H1 (cell line): ENCODE measurements at regions not wholly inside any gene's neighbourhood (a gene's known extent, or its start where the extent isn't known, plus 50 kb on each side); places are given as distances from the start of the nearest gene placed in this dataset.

ENCODE experiments used
- CTCF ChIA-PET: fragments of 300-600 bp; sonication (Branson Sonifier 250); formaldehyde crosslinking; loops from one replicate; lab custom pipeline; 2021; ENCODE audit not compliant: partially characterized antibody; lab: Charles Lee
- POLR2A ChIA-PET: fragments of 300-600 bp; sonication (Branson Sonifier 250); formaldehyde crosslinking; loops from one replicate; lab custom pipeline; 2021; ENCODE audit warnings: inconsistent platforms; ENCODE audit not compliant: partially characterized antibody; lab: Charles Lee
- DNase-seq, 2 experiments: peaks; one replicate each; pipeline versions ENCODE4 v3.0.0 to v3.0.0-alpha.2; 2010 to 2022; ENCODE audit warnings: low spot score in 2 of 2, low read depth in 1 of 2, mixed read lengths in 1 of 2
- FAIRE-seq: peaks from 2 replicates; lab custom pipeline; 2011; peaks lifted over from hg19 to GRCh38; lab: Jason Lieb, UNC
- H2AFZ ChIP-seq: 2 replicates; pipeline ENCODE4 v1.8.1; 2012; ENCODE audit warnings: low read length, inconsistent platforms
- H2AK5ac ChIP-seq: 2 replicates; pipeline ENCODE4 v1.6.1; 2013; ENCODE audit warnings: low read depth, low read length
- H2BK120ac ChIP-seq: replicated peaks from 2 replicates; pipeline ENCODE3; 2013; ENCODE audit warnings: low read depth, low read length, inconsistent platforms
- H2BK12ac ChIP-seq: 2 replicates; pipeline ENCODE4 v1.6.1; 2013; ENCODE audit warnings: low read depth, low read length
- H2BK15ac ChIP-seq: 2 replicates; pipeline ENCODE4 v1.6.1; 2013; ENCODE audit warnings: low read length
- H2BK20ac ChIP-seq: 2 replicates; pipeline ENCODE4 v1.6.1; 2013; ENCODE audit warnings: low read length
- H2BK5ac ChIP-seq: 2 replicates; pipeline ENCODE4 v1.6.1; 2013; ENCODE audit warnings: low read depth, low read length
- H3K14ac ChIP-seq: 2 replicates; pipeline ENCODE4 v1.6.1; 2013; ENCODE audit warnings: inconsistent platforms; ENCODE audit not compliant: insufficient read length
- H3K18ac ChIP-seq: 2 replicates; pipeline ENCODE4 v1.6.1; 2013; ENCODE audit warnings: low read length; ENCODE audit errors: extremely low read depth
- H3K23ac ChIP-seq: 2 replicates; pipeline ENCODE4 v1.6.1; 2013; ENCODE audit warnings: inconsistent platforms; ENCODE audit not compliant: insufficient read length
- H3K23me2 ChIP-seq: 2 replicates; pipeline ENCODE4 v1.6.1; 2013; ENCODE audit warnings: low read depth, low read length
- H3K27ac ChIP-seq: 2 replicates; pipeline ENCODE4 v1.6.1; 2011; ENCODE audit warnings: low read depth, low read length, inconsistent platforms
- H3K27me3 ChIP-seq, 4 experiments: replicated peaks in 1 of 4; 1 replicate in 1 of 4; 2 replicates in 3 of 4; pipeline versions ENCODE4 v1.6.1 to v1.8.1; 2011 to 2013; ENCODE audit warnings: low read length in 3 of 4, mild to moderate bottlenecking in 3 of 4, inconsistent platforms in 2 of 4, mixed read lengths in 2 of 4, moderate library complexity in 1 of 4; ENCODE audit not compliant: control insufficient read depth in 3 of 4, insufficient read depth in 3 of 4; ENCODE audit errors: extremely low read depth in 1 of 4
- H3K36me3 ChIP-seq, 4 experiments: 2 replicates each; pipeline versions ENCODE4 v1.6.1 to v1.8.1; 2011 to 2013; ENCODE audit warnings: mild to moderate bottlenecking in 4 of 4, low read length in 3 of 4, moderate library complexity in 2 of 4, control low read depth in 1 of 4, inconsistent platforms in 1 of 4; ENCODE audit not compliant: insufficient read depth in 4 of 4, control insufficient read depth in 2 of 4
- H3K4ac ChIP-seq: replicated peaks from 2 replicates; pipeline ENCODE3; 2013; ENCODE audit warnings: low read length, low read depth, mixed read lengths, inconsistent platforms; ENCODE audit not compliant: insufficient read length
- H3K4me1 ChIP-seq, 4 experiments: replicated peaks in 1 of 4; 1 replicate in 1 of 4; 2 replicates in 3 of 4; pipeline versions ENCODE4 v1.6.1 to v1.8.1; 2011 to 2013; ENCODE audit warnings: low read length in 3 of 4, inconsistent platforms in 2 of 4, mixed read lengths in 1 of 4; ENCODE audit not compliant: insufficient read depth in 4 of 4, control insufficient read depth in 3 of 4
- H3K4me2 ChIP-seq, 2 experiments: 2 replicates each; pipeline versions ENCODE4 v1.6.1 to v1.8.1; 2011 to 2013; ENCODE audit warnings: low read depth in 2 of 2, low read length in 2 of 2, control low read depth in 1 of 2, inconsistent platforms in 1 of 2, mild to moderate bottlenecking in 1 of 2; ENCODE audit not compliant: insufficient read depth in 1 of 2
- H3K4me3 ChIP-seq, 4 experiments: fragments of 200-600, 300-600 bp in 1 of 4; sonication (generic), shearing (Covaris generic), sonication (Bioruptor Twin) in 1 of 4; 2 replicates each; pipeline versions ENCODE4 v1.5.1 to v1.8.1; 2011 to 2016; ENCODE audit warnings: low read length in 4 of 4, low read depth in 3 of 4, control low read depth in 2 of 4, inconsistent platforms in 2 of 4, mild to moderate bottlenecking in 2 of 4, mixed read lengths in 1 of 4, moderate library complexity in 1 of 4; ENCODE audit not compliant: insufficient read depth in 2 of 4; ENCODE audit errors: extremely low read depth in 1 of 4
- H3K56ac ChIP-seq: replicated peaks from 2 replicates; pipeline ENCODE3; 2013; ENCODE audit warnings: low read depth, mild to moderate bottlenecking, mixed read lengths, low read length, inconsistent platforms; ENCODE audit not compliant: insufficient read length
- H3K79me1 ChIP-seq: 2 replicates; pipeline ENCODE4 v1.6.1; 2013; ENCODE audit warnings: low read depth, low read length, control low read depth
- H3K79me2 ChIP-seq, 2 experiments: 2 replicates each; pipeline versions ENCODE4 v1.6.1 to v1.8.1; 2012 to 2013; ENCODE audit warnings: low read length in 2 of 2, mild to moderate bottlenecking in 2 of 2, inconsistent platforms in 1 of 2; ENCODE audit not compliant: insufficient read depth in 2 of 2, control insufficient read depth in 1 of 2
- H3K9ac ChIP-seq, 4 experiments: replicated peaks in 1 of 4; 1 replicate in 1 of 4; 2 replicates in 3 of 4; pipeline versions ENCODE4 v1.6.1 to v1.8.1; 2011 to 2013; ENCODE audit warnings: low read depth in 3 of 4, low read length in 3 of 4, control low read depth in 2 of 4, mild to moderate bottlenecking in 2 of 4, moderate library complexity in 2 of 4, inconsistent platforms in 1 of 4; ENCODE audit errors: extremely low read depth in 1 of 4
- H3K9me3 ChIP-seq, 2 experiments: 2 replicates each; pipeline versions ENCODE4 v1.6.1 to v1.8.1; 2012 to 2013; ENCODE audit warnings: mild to moderate bottlenecking in 2 of 2, moderate library complexity in 2 of 2, control low read depth in 1 of 2, inconsistent platforms in 1 of 2, low read depth in 1 of 2, low read length in 1 of 2, mixed read lengths in 1 of 2; ENCODE audit not compliant: insufficient read depth in 2 of 2
- H4K20me1 ChIP-seq, 2 experiments: replicated peaks in 1 of 2; 2 replicates each; pipeline versions ENCODE3 to v1.8.1; 2011 to 2013; ENCODE audit warnings: inconsistent platforms in 2 of 2, low read length in 2 of 2, mild to moderate bottlenecking in 1 of 2; ENCODE audit not compliant: insufficient read depth in 2 of 2, control insufficient read depth in 1 of 2
- H4K5ac ChIP-seq: 2 replicates; pipeline ENCODE4 v1.6.1; 2013; ENCODE audit warnings: low read length, low read depth, mixed read lengths, inconsistent platforms; ENCODE audit not compliant: insufficient read length
- H4K8ac ChIP-seq: 2 replicates; pipeline ENCODE4 v1.8.0; 2013; ENCODE audit warnings: mild to moderate bottlenecking, moderate library complexity, low read length, inconsistent platforms; ENCODE audit not compliant: insufficient read depth; ENCODE audit errors: extremely low read depth
- H4K91ac ChIP-seq: replicated peaks from 2 replicates; pipeline ENCODE3; 2013; ENCODE audit warnings: low read length, mixed read lengths, inconsistent platforms; ENCODE audit not compliant: insufficient read length
- EZH2 ChIP-seq: fragments of 200-600 bp; sonication (generic); IDR thresholded peaks from 2 replicates; pipeline ENCODE4 v1.7.1; 2012; ENCODE audit warnings: low read depth, mild to moderate bottlenecking, moderate library complexity, low read length, inconsistent platforms; ENCODE audit not compliant: severe bottlenecking
- NANOG ChIP-seq: IDR thresholded peaks from 2 replicates; pipeline ENCODE4 v1.6.1; 2011; ENCODE audit warnings: low read length, low read depth, mild to moderate bottlenecking, inconsistent platforms; ENCODE audit not compliant: insufficient read depth, poor library complexity, severe bottlenecking
- NRF1 ChIP-seq: IDR thresholded peaks from 2 replicates; pipeline ENCODE4 v1.6.1; 2011; ENCODE audit warnings: mild to moderate bottlenecking, low read depth, low read length, improper control_type of control experiment
- RXRA ChIP-seq: IDR thresholded peaks from 2 replicates; pipeline ENCODE4 v1.6.1; 2011; ENCODE audit warnings: low read depth, mild to moderate bottlenecking, low read length, moderate library complexity; ENCODE audit not compliant: insufficient read depth
- SIRT6 ChIP-seq: IDR thresholded peaks from one replicate; pipeline ENCODE4 v1.7.1; 2012; ENCODE audit warnings: low read length, inconsistent platforms
- TAF7 ChIP-seq: optimal IDR thresholded peaks from 2 replicates; pipeline ENCODE3; 2011; ENCODE audit warnings: low read depth, mild to moderate bottlenecking, inconsistent platforms, low read length, moderate library complexity, borderline replicate concordance
- TCF12 ChIP-seq: IDR thresholded peaks from 2 replicates; pipeline ENCODE4 v1.6.1; 2011; ENCODE audit warnings: low read depth, mild to moderate bottlenecking, low read length
- WGBS, 2 experiments: shearing (Covaris generic) in 1 of 2; methylation state at CpG; one replicate each; pipeline versions ENCODE4 v1.1.6 to v1.1.7; 2013 to 2015; ENCODE audit warnings: low lambda C conversion rate in 2 of 2, mixed read lengths in 2 of 2, inconsistent platforms in 1 of 2, low coverage in 1 of 2, missing lambda C conversion rate in 1 of 2; ENCODE audit not compliant: insufficient replicate concordance in 2 of 2, insufficient coverage in 1 of 2, insufficient read length in 1 of 2; ENCODE audit errors: extremely low coverage in 1 of 2, missing lambda C conversion rate in 1 of 2; 5-methylcytosine and 5-hydroxymethylcytosine counted together
- TF ChIP-seq, protein P1 (sequence below): IDR thresholded peaks from 2 replicates; pipeline ENCODE4 v1.6.1; 2011; ENCODE audit warnings: low read length, improper control_type of control experiment
- TF ChIP-seq, protein P2 (sequence below), 3 experiments: IDR thresholded peaks; 1 replicate in 2 of 3; 2 replicates in 1 of 3; pipeline versions ENCODE4 v1.5.1 to v1.6.1; 2011; ENCODE audit warnings: low read length in 3 of 3, mild to moderate bottlenecking in 3 of 3, inconsistent platforms in 2 of 3, low read depth in 1 of 3, moderate library complexity in 1 of 3; ENCODE audit not compliant: insufficient read depth in 1 of 3; ENCODE audit errors: control extremely low read depth in 1 of 3
- TF ChIP-seq, protein P3 (sequence below): IDR thresholded peaks from 2 replicates; pipeline ENCODE4 v1.6.1; 2011; ENCODE audit warnings: low read depth, mild to moderate bottlenecking, low read length; ENCODE audit not compliant: insufficient read depth

DNA sequence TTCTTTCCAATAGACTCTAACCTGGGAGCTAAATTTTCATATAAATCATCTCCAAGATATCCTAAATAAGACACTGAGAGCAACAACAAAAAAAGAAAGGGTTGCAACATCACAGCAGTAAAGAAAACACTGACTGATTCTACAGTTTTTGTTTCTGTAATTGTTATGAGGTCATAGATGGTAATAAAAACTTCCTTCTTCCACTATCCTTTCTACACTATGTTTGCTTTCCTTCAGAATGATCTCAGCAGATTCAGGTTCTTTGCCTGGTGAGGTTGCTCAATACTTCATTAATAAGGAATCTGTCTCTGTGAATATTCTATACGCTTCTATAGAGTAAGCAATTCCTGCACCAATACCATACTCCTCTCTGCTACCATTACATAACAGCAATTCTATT lies 835.6 kb upstream of the GRAMD2B start:
- Histone ChIP-seq H3K23ac (no peak overlapping the region), H3K27me3 (no peaks in the 10 kb centered on the region), H2AFZ (no peak overlapping the region), H2BK5ac (no peak overlapping the region), H4K91ac (no peak overlapping the region), H3K79me2 (no peaks in the 10 kb centered on the region), H2BK20ac (no peak overlapping the region), H3K9me3 (no peaks in the 10 kb centered on the region), H2BK12ac (no peak overlapping the region), H2BK120ac (no peak overlapping the region), H3K56ac (no peak overlapping the region), H3K4me2 (no peak overlapping the region), H3K4me1 (peaks cover 0 to 5% (median 0%) of the 10 kb centered on the region in 4 experiments; a peak in 1 of 7 replicates), H2AK5ac (no peak overlapping the region), H3K4me3 (no peak overlapping the region), H3K27ac (no peak overlapping the region), H2BK15ac (no peak overlapping the region), H3K4ac (no peak overlapping the region), H3K18ac (no peak overlapping the region), H4K20me1 (no peaks in the 10 kb centered on the region), H3K23me2 (no peaks in the 10 kb centered on the region), H4K5ac (no peak overlapping the region), H4K8ac (no peak overlapping the region), H3K14ac (no peak overlapping the region), H3K36me3 (no peaks in the 10 kb centered on the region; a peak in 1 of 8 replicates), H3K9ac (no peak overlapping the region), H3K79me1 (no peaks in the 10 kb centered on the region)
- POLR2A ChIA-PET, result interaction anchor here (0.6 kb wide), 1 partner anchor 300 kb away, joined by 3 read pairs; no protein-coding TSS in a partner anchor
- WGBS, 2 experiments, result 100% methylated on average over 1 of the region's 1 CpG; no CpG with 5 or more reads in 1 of the 2 experiments
- DNase-seq (no peak), FAIRE-seq (no peak)
- CTCF ChIA-PET, result no interaction called here
- TF ChIP-seq SIRT6 (no peak), TAF7 (no peak), NANOG (no peak), NRF1 (no peak), RXRA (no peak), TCF12 (no peak), EZH2 (no peak)
- TF ChIP-seq, protein P1, sequence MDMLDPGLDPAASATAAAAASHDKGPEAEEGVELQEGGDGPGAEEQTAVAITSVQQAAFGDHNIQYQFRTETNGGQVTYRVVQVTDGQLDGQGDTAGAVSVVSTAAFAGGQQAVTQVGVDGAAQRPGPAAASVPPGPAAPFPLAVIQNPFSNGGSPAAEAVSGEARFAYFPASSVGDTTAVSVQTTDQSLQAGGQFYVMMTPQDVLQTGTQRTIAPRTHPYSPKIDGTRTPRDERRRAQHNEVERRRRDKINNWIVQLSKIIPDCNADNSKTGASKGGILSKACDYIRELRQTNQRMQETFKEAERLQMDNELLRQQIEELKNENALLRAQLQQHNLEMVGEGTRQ, result no peak
- TF ChIP-seq, protein P2, sequence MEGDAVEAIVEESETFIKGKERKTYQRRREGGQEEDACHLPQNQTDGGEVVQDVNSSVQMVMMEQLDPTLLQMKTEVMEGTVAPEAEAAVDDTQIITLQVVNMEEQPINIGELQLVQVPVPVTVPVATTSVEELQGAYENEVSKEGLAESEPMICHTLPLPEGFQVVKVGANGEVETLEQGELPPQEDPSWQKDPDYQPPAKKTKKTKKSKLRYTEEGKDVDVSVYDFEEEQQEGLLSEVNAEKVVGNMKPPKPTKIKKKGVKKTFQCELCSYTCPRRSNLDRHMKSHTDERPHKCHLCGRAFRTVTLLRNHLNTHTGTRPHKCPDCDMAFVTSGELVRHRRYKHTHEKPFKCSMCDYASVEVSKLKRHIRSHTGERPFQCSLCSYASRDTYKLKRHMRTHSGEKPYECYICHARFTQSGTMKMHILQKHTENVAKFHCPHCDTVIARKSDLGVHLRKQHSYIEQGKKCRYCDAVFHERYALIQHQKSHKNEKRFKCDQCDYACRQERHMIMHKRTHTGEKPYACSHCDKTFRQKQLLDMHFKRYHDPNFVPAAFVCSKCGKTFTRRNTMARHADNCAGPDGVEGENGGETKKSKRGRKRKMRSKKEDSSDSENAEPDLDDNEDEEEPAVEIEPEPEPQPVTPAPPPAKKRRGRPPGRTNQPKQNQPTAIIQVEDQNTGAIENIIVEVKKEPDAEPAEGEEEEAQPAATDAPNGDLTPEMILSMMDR (IDR thresholded peaks at IDR 0.05; ENCODE audit: control extremely low read depth in 1 of 3, insufficient read depth in 1 of 3, low read depth in 1 of 3, low read length in 3 of 3), result no peak
- TF ChIP-seq, protein P3, sequence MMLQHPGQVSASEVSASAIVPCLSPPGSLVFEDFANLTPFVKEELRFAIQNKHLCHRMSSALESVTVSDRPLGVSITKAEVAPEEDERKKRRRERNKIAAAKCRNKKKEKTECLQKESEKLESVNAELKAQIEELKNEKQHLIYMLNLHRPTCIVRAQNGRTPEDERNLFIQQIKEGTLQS, result no peak
